ENCODE measurements at regions not wholly inside any gene's neighbourhood (a gene's known extent, or its start where the extent isn't known, plus 50 kb on each side); places are given as distances from the start of the nearest gene placed in this dataset.
"Not testable (repeated sequence)": the region's sequence is repeated elsewhere in the genome, so short reads cannot be mapped to it uniquely, and the experiment has no call there.

DNA sequence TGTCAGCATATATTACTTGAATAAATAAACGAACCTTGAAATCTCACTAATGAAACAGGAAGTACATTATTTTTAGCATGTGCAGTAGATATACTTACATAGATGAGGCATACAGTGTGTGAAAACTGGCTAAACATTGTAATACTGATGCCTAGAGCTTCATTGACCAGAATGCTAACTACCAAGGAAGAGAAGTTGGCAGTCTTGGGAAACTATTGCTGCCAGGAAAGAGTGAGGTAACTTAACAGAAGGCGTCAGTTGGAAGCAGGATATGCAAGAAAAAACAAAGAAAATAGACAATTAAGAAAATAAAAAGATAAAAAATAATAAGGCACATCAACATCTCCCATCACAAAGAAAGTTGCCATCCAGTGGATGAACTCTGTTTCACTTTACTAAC lies 963.0 kb downstream of the TDRD15 start:
- no peaks in the 10 kb centered on the region for H3K4me1 ChIP-seq (ENCODE audit: control insufficient read depth, low read depth, low read length)
- H4K8ac ChIP-seq (ENCODE audit: low read depth, low read length), result no peak overlapping the region
- no peak overlapping the region for H4K5ac ChIP-seq (ENCODE audit: low read length)
- DNase-seq, result no peak
- no peak overlapping the region for H3K56ac ChIP-seq (ENCODE audit: low read length)
- no peaks in the 10 kb centered on the region for H3K36me3 ChIP-seq (ENCODE audit: control insufficient read depth, insufficient read depth, low read length)
- H2BK5ac ChIP-seq (ENCODE audit: low read length), result no peak overlapping the region
- H3K9ac ChIP-seq (ENCODE audit: low read length), result no peak overlapping the region
- no peak overlapping the region for H3K27ac ChIP-seq (ENCODE audit: low read depth, low read length)
- H3K4me3 ChIP-seq (ENCODE audit: low read length), result no peak overlapping the region
- H3K79me1 ChIP-seq (ENCODE audit: low read length), result no peaks in the 10 kb centered on the region
- H3K4ac ChIP-seq (ENCODE audit: low read depth, low read length), result no peak overlapping the region
- H2BK15ac ChIP-seq (replicated peaks; ENCODE audit: low read depth), result no peak overlapping the region
- H3K79me2 ChIP-seq (ENCODE audit: control insufficient read depth, insufficient read depth, low read length), result no peaks in the 10 kb centered on the region
- H3K27me3 ChIP-seq (ENCODE audit: insufficient read depth, low read length, poor library complexity), result no peaks in the 10 kb centered on the region
- no peak overlapping the region for H2AK5ac ChIP-seq (ENCODE audit: low read length)
- H3K4me2 ChIP-seq (ENCODE audit: low read length), result no peak overlapping the region
- no CpG with 5 or more reads among the region's 2 CpGs for WGBS (ENCODE audit: extremely low coverage, insufficient coverage, low lambda C conversion rate)
- no peak overlapping the region for H3K18ac ChIP-seq (ENCODE audit: low read length)
- no peak overlapping the region for H2BK120ac ChIP-seq (ENCODE audit: low read depth, low read length)
- no peak overlapping the region for H3K23ac ChIP-seq (ENCODE audit: low read length)

DNA sequence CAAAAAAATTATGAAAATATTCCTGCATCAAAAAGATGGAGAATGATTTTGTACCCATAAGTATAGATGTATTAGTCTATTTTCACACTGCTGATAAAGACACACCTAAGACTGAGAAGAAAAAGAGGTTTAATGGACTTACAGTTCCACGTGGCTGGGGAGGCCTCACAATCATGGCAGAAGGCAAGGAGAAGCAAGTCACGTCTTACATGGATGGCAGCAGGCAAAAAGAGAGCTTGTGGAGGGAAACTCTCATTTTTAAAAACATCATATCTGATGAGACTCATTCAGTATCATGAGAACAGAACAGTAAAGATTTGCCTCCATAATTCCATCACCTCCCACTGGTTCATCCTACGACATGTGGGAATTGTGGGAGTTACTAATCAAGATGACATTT lies 979.8 kb downstream of the TDRD15 start:
- not testable (repeated sequence) for H3K4me2 ChIP-seq (ENCODE audit: low read length); H3K9ac ChIP-seq (ENCODE audit: low read length); H2AK5ac ChIP-seq (ENCODE audit: low read length); H2BK15ac ChIP-seq (replicated peaks; ENCODE audit: low read depth); DNase-seq; H4K5ac ChIP-seq (ENCODE audit: low read length); H3K18ac ChIP-seq (ENCODE audit: low read length); H4K8ac ChIP-seq (ENCODE audit: low read depth, low read length); H3K4me3 ChIP-seq (ENCODE audit: low read length); H2BK5ac ChIP-seq (ENCODE audit: low read length); H3K27me3 ChIP-seq (ENCODE audit: insufficient read depth, low read length, poor library complexity); H3K23ac ChIP-seq (ENCODE audit: low read length); H2BK120ac ChIP-seq (ENCODE audit: low read depth, low read length); H3K27ac ChIP-seq (ENCODE audit: low read depth, low read length); H3K4me1 ChIP-seq (ENCODE audit: control insufficient read depth, low read depth, low read length); H3K36me3 ChIP-seq (ENCODE audit: control insufficient read depth, insufficient read depth, low read length); H3K79me1 ChIP-seq (ENCODE audit: low read length); H3K79me2 ChIP-seq (ENCODE audit: control insufficient read depth, insufficient read depth, low read length); H3K4ac ChIP-seq (ENCODE audit: low read depth, low read length); H3K56ac ChIP-seq (ENCODE audit: low read length)
- WGBS (ENCODE audit: extremely low coverage, insufficient coverage, low lambda C conversion rate), result no CpG with 5 or more reads among the region's 3 CpGs

DNA sequence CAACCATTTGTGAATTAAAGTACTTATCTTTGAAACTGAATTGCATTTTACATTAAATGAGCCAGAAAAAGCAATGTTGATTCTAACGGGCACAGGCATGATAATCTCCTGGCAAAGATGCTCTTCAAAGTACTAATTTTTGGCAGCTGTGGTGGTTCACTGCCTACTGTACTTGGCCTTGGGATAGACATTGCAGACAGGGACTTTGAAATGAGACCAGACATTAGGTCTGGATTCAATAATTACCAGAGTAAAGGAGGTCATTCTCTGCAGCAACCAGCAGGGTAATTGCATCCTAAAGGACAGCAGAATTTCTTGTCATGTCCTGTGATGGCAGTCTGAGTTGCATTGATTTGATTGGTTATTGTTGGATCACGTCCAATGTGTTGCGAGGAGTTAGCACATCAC lies 986.5 kb downstream of the TDRD15 start:
- Histone ChIP-seq H3K4ac (ENCODE audit: low read depth, low read length) (no peak overlapping the region), H3K56ac (ENCODE audit: low read length) (no peak overlapping the region), H3K36me3 (ENCODE audit: control insufficient read depth, insufficient read depth, low read length) (no peaks in the 10 kb centered on the region), H3K4me3 (ENCODE audit: low read length) (no peak overlapping the region), H3K4me1 (ENCODE audit: control insufficient read depth, low read depth, low read length) (no peaks in the 10 kb centered on the region), H3K18ac (ENCODE audit: low read length) (no peak overlapping the region), H2AK5ac (ENCODE audit: low read length) (no peak overlapping the region), H4K8ac (ENCODE audit: low read depth, low read length) (no peak overlapping the region), H3K79me2 (ENCODE audit: control insufficient read depth, insufficient read depth, low read length) (no peaks in the 10 kb centered on the region), H3K27me3 (ENCODE audit: insufficient read depth, low read length, poor library complexity) (no peaks in the 10 kb centered on the region), H3K23ac (ENCODE audit: low read length) (no peak overlapping the region), H3K79me1 (ENCODE audit: low read length) (no peaks in the 10 kb centered on the region), H2BK5ac (ENCODE audit: low read length) (no peak overlapping the region), H2BK15ac (replicated peaks; ENCODE audit: low read depth) (no peak overlapping the region), H3K27ac (ENCODE audit: low read depth, low read length) (no peak overlapping the region), H3K9ac (ENCODE audit: low read length) (no peak overlapping the region), H3K4me2 (ENCODE audit: low read length) (no peak overlapping the region), H2BK120ac (ENCODE audit: low read depth, low read length) (no peak overlapping the region), H4K5ac (ENCODE audit: low read length) (no peak overlapping the region)
- peak; percentile 48 for DNase-seq
- no CpG with 5 or more reads among the region's 3 CpGs for WGBS (ENCODE audit: extremely low coverage, insufficient coverage, low lambda C conversion rate)

DNA sequence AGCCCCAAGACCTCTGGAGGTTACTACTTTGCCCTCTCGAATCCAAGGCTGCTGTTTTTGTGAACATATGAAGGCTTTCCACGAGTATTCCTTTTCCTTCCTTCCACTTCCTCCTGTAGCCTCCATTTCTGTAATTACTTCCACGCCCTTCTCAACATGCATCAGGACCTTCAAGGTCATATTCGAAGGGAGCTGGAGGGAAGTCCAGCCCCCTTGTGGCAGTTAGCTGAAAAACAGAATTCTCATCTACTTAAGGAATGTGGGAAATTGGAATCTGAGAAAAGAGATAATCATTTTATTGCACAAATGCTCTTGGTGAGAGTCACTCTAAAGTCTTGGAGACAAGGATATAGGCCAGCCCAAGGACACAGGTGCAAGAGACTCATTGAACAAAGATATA lies 1000.2 kb downstream of the TDRD15 start:
- no CpG with 5 or more reads among the region's 4 CpGs for WGBS (ENCODE audit: extremely low coverage, insufficient coverage, low lambda C conversion rate)
- DNase-seq, result peak; percentile 51

DNA sequence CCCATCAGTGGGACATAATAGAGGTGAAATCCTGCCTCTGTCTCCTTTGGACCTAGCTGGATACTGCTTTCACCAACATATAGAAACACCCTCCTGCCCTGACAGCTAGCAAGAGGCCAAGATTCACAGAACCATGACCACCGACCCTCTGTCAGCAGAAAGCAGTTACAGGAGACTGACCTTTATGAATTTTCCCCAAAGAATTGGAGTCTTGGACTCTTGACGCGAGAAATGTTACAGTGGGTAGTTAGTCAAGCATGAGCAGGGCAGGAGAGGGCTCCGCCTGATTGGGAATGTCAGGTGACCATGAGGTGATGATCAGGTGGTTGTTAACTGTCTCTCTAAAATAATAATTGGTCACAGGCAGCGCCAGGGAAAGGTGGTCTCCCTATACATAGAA lies 1002.3 kb downstream of the TDRD15 start:
- no peak overlapping the region for H3K56ac ChIP-seq (ENCODE audit: low read length)
- no peak overlapping the region for H3K18ac ChIP-seq (ENCODE audit: low read length)
- H3K79me2 ChIP-seq (ENCODE audit: control insufficient read depth, insufficient read depth, low read length), result no peaks in the 10 kb centered on the region
- no peaks in the 10 kb centered on the region for H3K36me3 ChIP-seq (ENCODE audit: control insufficient read depth, insufficient read depth, low read length)
- H3K23ac ChIP-seq (ENCODE audit: low read length), result no peak overlapping the region
- no peaks in the 10 kb centered on the region for H3K4me1 ChIP-seq (ENCODE audit: control insufficient read depth, low read depth, low read length)
- no peaks in the 10 kb centered on the region for H3K27me3 ChIP-seq (ENCODE audit: insufficient read depth, low read length, poor library complexity)
- no CpG with 5 or more reads among the region's 5 CpGs for WGBS (ENCODE audit: extremely low coverage, insufficient coverage, low lambda C conversion rate)
- H4K5ac ChIP-seq (ENCODE audit: low read length), result no peak overlapping the region
- no peak overlapping the region for H2BK120ac ChIP-seq (ENCODE audit: low read depth, low read length)
- H2AK5ac ChIP-seq (ENCODE audit: low read length), result no peak overlapping the region
- DNase-seq, result no peak
- H2BK15ac ChIP-seq (replicated peaks; ENCODE audit: low read depth), result no peak overlapping the region
- H4K8ac ChIP-seq (ENCODE audit: low read depth, low read length), result no peak overlapping the region
- H3K79me1 ChIP-seq (ENCODE audit: low read length), result no peaks in the 10 kb centered on the region
- no peak overlapping the region for H3K4me2 ChIP-seq (ENCODE audit: low read length)
- H3K4me3 ChIP-seq (ENCODE audit: low read length), result no peak overlapping the region
- H2BK5ac ChIP-seq (ENCODE audit: low read length), result no peak overlapping the region
- no peak overlapping the region for H3K9ac ChIP-seq (ENCODE audit: low read length)
- no peak overlapping the region for H3K27ac ChIP-seq (ENCODE audit: low read depth, low read length)
- no peak overlapping the region for H3K4ac ChIP-seq (ENCODE audit: low read depth, low read length)

More for the DNA sequence above, 1000.2 kb downstream of the TDRD15 start:
- no peak overlapping the region for H2BK15ac ChIP-seq (replicated peaks; ENCODE audit: low read depth)
- no peak overlapping the region for H4K8ac ChIP-seq (ENCODE audit: low read depth, low read length)
- H3K27ac ChIP-seq (ENCODE audit: low read depth, low read length), result no peak overlapping the region
- no peaks in the 10 kb centered on the region for H3K79me2 ChIP-seq (ENCODE audit: control insufficient read depth, insufficient read depth, low read length)
- no peak overlapping the region for H2AK5ac ChIP-seq (ENCODE audit: low read length)
- H2BK120ac ChIP-seq (ENCODE audit: low read depth, low read length), result no peak overlapping the region
- no peak overlapping the region for H3K18ac ChIP-seq (ENCODE audit: low read length)
- H3K9ac ChIP-seq (ENCODE audit: low read length), result no peak overlapping the region
- no peak overlapping the region for H3K56ac ChIP-seq (ENCODE audit: low read length)
- H2BK5ac ChIP-seq (ENCODE audit: low read length), result no peak overlapping the region
- H3K4me3 ChIP-seq (ENCODE audit: low read length), result no peak overlapping the region
- no peaks in the 10 kb centered on the region for H3K27me3 ChIP-seq (ENCODE audit: insufficient read depth, low read length, poor library complexity)
- no peak overlapping the region for H3K23ac ChIP-seq (ENCODE audit: low read length)
- no peaks in the 10 kb centered on the region for H3K4me1 ChIP-seq (ENCODE audit: control insufficient read depth, low read depth, low read length)
- H3K79me1 ChIP-seq (ENCODE audit: low read length), result no peaks in the 10 kb centered on the region
- no peaks in the 10 kb centered on the region for H3K36me3 ChIP-seq (ENCODE audit: control insufficient read depth, insufficient read depth, low read length)
- H4K5ac ChIP-seq (ENCODE audit: low read length), result no peak overlapping the region
- no peak overlapping the region for H3K4ac ChIP-seq (ENCODE audit: low read depth, low read length)
- no peak overlapping the region for H3K4me2 ChIP-seq (ENCODE audit: low read length)

DNA sequence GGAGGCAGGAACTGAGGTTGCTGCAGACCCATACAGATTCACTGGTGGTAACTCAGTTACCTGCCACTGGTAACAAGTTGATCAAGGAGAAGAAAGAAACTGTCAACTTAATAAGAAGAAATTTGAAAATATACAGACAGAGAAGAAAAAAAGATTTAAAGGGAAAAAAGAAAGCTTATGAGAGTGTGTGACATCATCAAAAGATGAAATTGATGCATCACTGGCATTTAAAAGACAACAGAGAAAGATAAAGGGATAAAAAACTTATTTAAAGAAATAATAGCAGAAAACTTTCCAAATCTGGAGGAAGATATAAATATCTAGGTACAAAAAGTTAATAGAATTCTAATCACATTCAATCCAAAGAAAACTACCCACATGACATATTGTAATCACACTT lies 1003.2 kb downstream of the TDRD15 start:
- H3K9ac ChIP-seq (ENCODE audit: low read length), result no peak overlapping the region
- no peak overlapping the region for H3K27ac ChIP-seq (ENCODE audit: low read depth, low read length)
- no peak overlapping the region for H2AK5ac ChIP-seq (ENCODE audit: low read length)
- no peaks in the 10 kb centered on the region for H3K4me1 ChIP-seq (ENCODE audit: control insufficient read depth, low read depth, low read length)
- DNase-seq, result no peak
- H3K56ac ChIP-seq (ENCODE audit: low read length), result no peak overlapping the region
- no peak overlapping the region for H2BK120ac ChIP-seq (ENCODE audit: low read depth, low read length)
- no peak overlapping the region for H2BK5ac ChIP-seq (ENCODE audit: low read length)
- H3K36me3 ChIP-seq (ENCODE audit: control insufficient read depth, insufficient read depth, low read length), result no peaks in the 10 kb centered on the region
- H3K18ac ChIP-seq (ENCODE audit: low read length), result no peak overlapping the region
- no peak overlapping the region for H2BK15ac ChIP-seq (replicated peaks; ENCODE audit: low read depth)
- H4K8ac ChIP-seq (ENCODE audit: low read depth, low read length), result no peak overlapping the region
- no peak overlapping the region for H3K4ac ChIP-seq (ENCODE audit: low read depth, low read length)
- no peak overlapping the region for H3K4me2 ChIP-seq (ENCODE audit: low read length)
- H4K5ac ChIP-seq (ENCODE audit: low read length), result no peak overlapping the region
- H3K4me3 ChIP-seq (ENCODE audit: low read length), result no peak overlapping the region
- no peaks in the 10 kb centered on the region for H3K27me3 ChIP-seq (ENCODE audit: insufficient read depth, low read length, poor library complexity)
- no peak overlapping the region for H3K23ac ChIP-seq (ENCODE audit: low read length)
- H3K79me2 ChIP-seq (ENCODE audit: control insufficient read depth, insufficient read depth, low read length), result no peaks in the 10 kb centered on the region
- no peaks in the 10 kb centered on the region for H3K79me1 ChIP-seq (ENCODE audit: low read length)
